Stimulated activated CD4-positive, alpha-beta T cell treated with anti-CD3 and anti-CD28 coated beads, TNF-alpha, amount 100 ng/mL, for 4 hours (primary cell): ENCODE measurements at regions not wholly inside any gene's neighbourhood (a gene's known extent, or its start where the extent isn't known, plus 50 kb on each side); places are given as distances from the start of the nearest gene placed in this dataset.
"Not testable (repeated sequence)": the region's sequence is repeated elsewhere in the genome, so short reads cannot be mapped to it uniquely, and the experiment has no call there.

ENCODE experiments used
- DNase-seq, 3 experiments: peaks; one replicate each; pipeline ENCODE4 v3.0.0-alpha.2; 2020; ENCODE audit warnings: low read depth in 3 of 3

GRCh38 chr6:135129136-135129856, 51.8 kb upstream of the MYB start:
- DNase-seq = no peak

- peak in 2 of 3 experiments; percentile 22 to 40 for DNase-seq
Observed at GRCh38 chr6:135128268-135128914, 52.7 kb upstream of the MYB start.

DNA sequence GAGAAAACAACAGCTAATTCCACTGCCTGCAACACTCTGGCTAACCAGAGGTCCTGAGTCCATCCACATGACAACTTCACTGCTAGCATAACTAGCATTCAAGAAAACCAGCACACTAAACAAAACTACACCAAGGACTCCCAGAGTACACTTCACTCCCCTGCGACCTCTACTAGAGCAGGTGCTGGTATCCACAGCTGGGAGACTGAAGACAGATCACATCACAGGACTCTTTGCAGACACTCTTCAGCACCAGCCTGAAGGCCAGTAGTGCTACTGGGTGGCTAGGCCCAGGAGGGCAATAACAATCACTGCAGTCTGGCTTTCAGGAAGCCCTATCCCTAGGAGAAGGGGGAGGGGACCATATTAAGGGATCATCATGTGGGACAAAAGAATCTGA, 54.4 kb upstream of the MYB start:
- no peak for DNase-seq

GRCh38 chr6:135126034-135126433, 55.1 kb upstream of the MYB start:
- DNase-seq = no peak

- DNase-seq = no peak
Observed at GRCh38 chr6:135121434-135121833, 59.7 kb upstream of the MYB start.

- no peak for DNase-seq
Observed at GRCh38 chr6:135118134-135118730, 62.9 kb upstream of the MYB start.

GRCh38 chr6:135117413-135117968, 62.9 kb upstream of the HBS1L start:
- DNase-seq = no peak

DNA sequence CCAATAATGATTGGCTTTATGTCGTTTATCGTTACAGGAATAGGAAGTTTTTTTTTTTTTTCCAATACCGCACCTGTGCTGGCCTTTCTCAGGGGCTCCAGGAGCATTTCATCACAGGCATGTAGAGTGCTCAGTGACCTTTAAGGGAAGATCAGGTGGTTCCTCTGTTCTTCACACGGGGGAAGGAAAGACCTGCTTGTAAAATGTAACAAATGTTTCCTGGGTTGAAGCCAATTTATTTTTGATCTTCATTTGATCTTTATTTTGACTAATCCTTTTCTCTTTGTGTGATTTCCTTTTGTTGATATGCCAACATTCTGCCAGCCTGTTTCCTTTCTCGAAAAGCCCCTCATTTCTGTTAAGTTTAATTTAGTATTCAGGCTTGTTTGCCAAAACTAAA, 61.9 kb upstream of the HBS1L start:
- no peak for DNase-seq

DNA sequence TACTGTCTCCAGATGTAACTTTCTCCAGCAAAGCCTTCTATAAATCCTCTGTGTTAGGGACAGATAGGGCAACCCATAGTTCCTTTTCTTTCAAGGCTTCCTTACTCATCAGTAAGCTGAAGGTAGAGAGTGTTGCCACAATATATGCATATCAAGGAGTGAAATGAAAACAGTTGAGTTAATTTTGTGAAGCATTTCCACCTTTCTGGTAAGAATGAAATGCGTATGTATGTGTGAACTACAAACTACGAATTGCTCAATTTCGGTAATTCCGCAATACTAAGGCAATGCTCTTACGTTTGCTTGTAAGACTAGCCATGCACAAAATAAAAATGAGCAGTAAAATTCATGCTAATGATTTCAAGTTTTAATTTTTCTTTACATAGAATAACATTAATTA, 61.2 kb upstream of the HBS1L start:
- DNase-seq = no peak

DNA sequence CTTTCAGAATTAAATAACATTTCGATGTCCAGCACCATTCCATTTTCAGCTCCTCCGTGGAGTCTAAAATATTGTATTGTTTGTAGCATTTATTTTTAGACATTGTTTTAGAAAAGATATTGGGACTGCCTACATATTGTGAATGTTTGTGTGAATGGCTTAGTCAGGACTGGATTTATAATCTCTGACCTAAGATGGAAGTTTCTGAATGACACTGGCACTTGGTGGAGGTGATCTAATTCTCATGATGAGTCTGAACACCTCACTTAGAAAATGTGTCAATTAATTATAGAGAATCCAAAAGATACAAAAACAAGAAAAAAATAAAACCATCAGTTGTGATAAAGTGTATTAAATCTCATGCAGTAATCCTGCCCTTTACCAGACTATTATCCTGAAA, 60.8 kb upstream of the HBS1L start:
- DNase-seq = no peak

DNA sequence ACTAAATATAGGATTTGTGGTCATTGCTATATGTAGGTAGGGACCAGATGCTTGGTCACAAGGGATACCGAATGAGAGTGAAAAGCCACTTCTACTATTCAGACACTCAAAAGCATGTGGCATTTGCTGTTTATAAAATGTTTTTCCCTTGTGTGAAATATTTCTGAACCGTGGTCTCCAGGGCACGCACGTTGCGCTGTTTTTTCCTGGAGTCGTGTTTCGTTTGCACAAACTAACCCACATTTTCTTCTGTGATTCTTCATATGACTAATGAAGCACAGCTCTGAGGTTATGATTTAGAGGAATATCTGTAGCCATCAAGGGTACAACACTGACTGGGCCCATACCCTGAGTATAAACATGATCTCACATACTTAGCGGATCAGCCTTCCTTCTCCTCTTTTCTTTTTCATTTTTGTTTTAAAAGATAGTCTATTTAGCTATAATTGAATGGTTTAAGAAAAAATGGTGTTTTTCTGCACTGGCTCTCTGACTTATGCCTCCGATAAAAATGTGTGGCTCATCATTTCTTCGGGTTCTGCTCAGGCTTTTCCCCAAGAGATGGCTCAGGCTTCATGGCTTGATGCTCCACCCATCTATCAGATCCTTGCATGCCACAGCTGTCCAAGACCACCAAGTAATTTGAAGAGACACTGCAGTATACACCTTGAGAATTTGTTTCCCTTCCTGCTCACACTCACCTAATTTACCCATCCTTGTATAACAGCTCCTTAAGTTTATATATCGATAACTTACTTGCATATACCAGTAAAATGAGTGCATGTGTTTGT, 59.9 kb upstream of the HBS1L start:
- DNase-seq = no peak

- no peak for DNase-seq
Observed at GRCh38 chr6:135113860-135114259, 59.2 kb upstream of the HBS1L start.

DNA sequence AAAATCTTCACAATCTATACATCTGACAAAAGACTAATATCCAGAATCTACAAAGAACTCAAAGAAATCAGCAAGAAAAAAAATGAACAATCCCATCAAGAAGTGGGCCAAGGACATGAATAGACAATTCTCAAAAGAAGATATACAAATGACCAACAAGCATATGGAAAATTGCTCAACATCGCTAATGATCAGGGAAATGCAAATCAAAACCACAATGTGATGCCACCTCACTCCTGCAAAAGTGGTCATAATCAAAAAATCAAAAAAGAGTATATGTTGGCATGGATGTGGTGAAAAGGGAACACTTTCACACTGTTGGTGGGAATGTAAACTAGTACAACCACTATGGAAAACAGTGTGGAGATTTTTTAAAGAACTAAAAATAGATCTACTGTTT, 58.3 kb upstream of the HBS1L start:
- not testable (repeated sequence) for DNase-seq

DNA sequence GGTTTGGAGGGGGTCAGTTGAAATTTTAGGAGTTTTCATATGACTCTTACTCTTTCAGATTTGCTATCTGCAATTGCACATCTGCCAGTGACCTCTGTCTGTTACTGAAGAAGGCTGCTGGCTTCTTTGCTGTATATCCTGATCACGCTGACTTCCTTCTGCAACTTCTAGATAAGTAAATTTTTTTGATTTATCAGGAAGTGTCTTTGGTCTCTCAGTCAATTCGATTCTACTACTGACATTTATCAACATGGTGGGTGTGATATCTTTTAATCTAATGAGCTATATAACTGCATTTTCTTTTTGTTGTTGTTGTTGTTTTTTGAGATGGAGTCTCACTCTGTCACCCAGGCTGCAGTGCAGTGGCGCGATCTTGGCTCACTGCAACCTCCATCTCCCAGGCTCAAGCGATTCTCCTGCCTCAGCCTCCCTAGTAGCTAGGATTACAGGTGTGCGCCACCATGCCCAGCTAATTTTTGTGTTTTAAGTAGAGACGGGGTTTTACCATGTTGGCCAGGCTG, 55.7 kb upstream of the HBS1L start:
- DNase-seq = not testable (repeated sequence)

DNA sequence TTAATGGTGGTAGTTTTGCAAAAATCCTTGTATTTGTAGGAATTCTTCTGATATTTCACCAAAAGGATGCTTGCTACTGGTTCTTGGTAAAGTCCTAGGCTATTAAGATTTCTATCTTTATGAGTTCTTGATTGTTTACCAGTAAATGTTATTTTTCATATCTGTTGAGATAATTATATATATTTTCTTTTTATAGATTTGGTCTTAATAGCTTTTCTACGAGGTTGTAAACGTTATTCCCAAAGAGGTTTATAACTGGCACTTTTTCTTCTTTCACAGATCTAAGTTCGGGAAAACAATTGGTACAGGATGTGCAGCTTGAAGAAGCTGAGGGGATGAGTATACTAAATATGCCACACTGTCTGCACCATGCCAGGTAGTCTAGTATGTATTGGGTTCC, 55.1 kb upstream of the HBS1L start:
- no peak for DNase-seq

DNA sequence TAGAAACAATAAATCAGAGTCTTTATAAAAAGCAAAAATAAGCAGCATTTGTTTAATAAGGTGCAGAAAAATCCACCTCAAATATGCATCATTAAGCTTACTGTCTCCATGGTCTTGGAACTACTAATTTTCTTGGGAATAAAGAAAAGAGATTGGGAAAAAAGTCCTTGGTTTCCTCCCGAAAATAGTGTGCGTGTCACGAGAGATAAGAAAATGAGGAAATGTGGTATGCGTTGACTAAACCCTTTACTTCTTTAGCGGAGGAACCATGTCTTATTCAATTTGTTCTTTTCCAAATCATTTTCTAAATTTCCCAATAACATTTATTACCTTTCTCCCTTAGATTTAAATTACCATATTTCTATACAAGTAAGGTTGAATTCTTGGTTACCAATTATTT, 54.1 kb upstream of the HBS1L start:
- DNase-seq = no peak

GRCh38 chr6:135106611-135107010, 52.0 kb upstream of the HBS1L start:
- DNase-seq = no peak

DNA sequence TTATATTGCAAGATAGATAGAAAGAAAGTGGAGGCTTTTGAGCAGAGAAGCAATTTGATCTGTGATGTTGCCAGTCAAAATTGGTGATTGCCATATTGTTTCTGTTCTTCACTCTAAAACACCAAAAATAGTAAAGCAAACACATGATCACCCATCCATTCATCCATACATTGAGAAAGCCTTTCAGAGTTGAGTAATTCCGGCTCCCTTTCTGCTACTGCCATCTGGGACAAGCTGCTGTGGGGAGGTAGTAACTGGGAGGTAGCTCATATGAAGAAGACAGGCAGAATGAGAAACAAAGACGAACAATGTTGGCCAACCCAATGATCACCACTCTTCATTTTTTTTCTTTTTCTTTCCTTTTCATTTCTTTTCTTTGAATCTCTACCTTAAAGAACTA, 51.1 kb upstream of the HBS1L start:
- DNase-seq = no peak

- no peak for DNase-seq
Observed at GRCh38 chr6:135105299-135105698, 50.7 kb upstream of the HBS1L start.
